22Rv1 (cell line): ENCODE measurements at regions not wholly inside any gene's neighbourhood (a gene's known extent, or its start where the extent isn't known, plus 50 kb on each side); places are given as distances from the start of the nearest gene placed in this dataset.

Experiments used
- CTCF ChIP-seq: fragments of 450-650 bp; IDR thresholded peaks from 2 replicates; pipeline ENCODE4 v1.5.1; 2017; ENCODE audit warnings: mild to moderate bottlenecking
- ZFX ChIP-seq: fragments of 450-650 bp; IDR thresholded peaks from 2 replicates; pipeline ENCODE4 v1.6.1; 2017; ENCODE audit warnings: antibody characterized with exemption, borderline replicate concordance

GRCh38 chr5:125967576-125967975, 455.6 kb upstream of the GRAMD2B start:
- no peak for TF ChIP-seq CTCF
- no peak for TF ChIP-seq ZFX
